ENCODE measurements at regions not wholly inside any gene's neighbourhood (a gene's known extent, or its start where the extent isn't known, plus 50 kb on each side); places are given as distances from the start of the nearest gene placed in this dataset.

DNA sequence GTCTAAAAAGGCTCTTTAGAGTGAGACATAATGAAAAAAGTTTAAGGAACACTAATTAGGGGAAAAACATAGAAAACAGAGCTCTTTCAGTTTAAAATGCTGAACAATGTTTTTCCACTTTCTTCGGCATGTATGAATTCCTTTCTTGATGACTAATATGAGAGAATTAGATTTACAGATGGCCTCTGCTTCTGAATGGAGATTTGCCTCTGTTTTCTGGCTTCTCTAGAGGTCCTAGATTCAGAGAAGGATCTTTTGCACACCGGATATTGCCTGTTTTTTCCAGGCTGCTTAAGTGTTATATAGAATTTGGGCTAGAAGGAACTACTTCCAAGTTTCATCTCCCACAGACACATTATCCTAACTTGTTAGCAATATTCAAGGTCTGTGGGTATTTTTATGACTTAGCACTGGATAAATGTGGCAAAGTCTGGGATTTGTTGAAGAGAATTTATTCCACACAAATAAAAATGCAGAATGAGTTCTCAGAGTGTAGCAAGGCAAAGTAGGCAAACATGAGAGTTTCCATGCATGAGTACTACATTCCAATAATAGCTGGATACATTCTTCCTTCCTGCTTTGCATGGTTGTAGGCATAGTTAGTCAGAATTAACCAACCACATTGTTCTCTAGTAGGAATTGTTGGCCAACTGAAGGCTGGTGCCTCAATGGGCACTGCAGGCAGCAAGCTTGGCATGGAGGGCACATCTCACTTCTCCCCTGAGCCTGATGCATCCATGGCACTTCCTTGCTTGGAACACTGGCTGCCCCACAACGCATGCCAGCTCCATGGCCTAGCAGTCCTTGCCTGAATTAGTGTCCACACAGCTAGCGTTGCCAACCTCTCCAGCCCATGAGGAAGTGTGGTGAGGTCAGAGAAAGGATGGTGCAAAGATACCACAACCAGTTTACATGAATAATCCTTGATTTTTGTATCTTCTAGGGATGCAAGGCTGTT, 224.2 kb downstream of the CLIC5 start:
- H3K4me3 ChIP-seq (ENCODE audit: control insufficient read depth in 2 of 3, extremely low read depth in 1 of 3, insufficient read depth in 2 of 3, low read depth in 1 of 3, low read length in 3 of 3) = no peak overlapping the region
- H4K20me1 ChIP-seq (ENCODE audit: control insufficient read depth, extremely low read depth, insufficient read depth, low read length) = no peaks in the 10 kb centered on the region
- no peaks in the 10 kb centered on the region for H3K36me3 ChIP-seq (ENCODE audit: control insufficient read depth in 2 of 2, extremely low read depth in 1 of 2, insufficient read depth in 2 of 2, low read length in 2 of 2)
- no peak for TF ChIP-seq EZH2 (IDR thresholded peaks at IDR 0.05; ENCODE audit: low read length)
- TF ChIP-seq, protein P1, sequence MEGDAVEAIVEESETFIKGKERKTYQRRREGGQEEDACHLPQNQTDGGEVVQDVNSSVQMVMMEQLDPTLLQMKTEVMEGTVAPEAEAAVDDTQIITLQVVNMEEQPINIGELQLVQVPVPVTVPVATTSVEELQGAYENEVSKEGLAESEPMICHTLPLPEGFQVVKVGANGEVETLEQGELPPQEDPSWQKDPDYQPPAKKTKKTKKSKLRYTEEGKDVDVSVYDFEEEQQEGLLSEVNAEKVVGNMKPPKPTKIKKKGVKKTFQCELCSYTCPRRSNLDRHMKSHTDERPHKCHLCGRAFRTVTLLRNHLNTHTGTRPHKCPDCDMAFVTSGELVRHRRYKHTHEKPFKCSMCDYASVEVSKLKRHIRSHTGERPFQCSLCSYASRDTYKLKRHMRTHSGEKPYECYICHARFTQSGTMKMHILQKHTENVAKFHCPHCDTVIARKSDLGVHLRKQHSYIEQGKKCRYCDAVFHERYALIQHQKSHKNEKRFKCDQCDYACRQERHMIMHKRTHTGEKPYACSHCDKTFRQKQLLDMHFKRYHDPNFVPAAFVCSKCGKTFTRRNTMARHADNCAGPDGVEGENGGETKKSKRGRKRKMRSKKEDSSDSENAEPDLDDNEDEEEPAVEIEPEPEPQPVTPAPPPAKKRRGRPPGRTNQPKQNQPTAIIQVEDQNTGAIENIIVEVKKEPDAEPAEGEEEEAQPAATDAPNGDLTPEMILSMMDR (optimal IDR thresholded peaks at IDR 0.05 in 1 of 3, IDR thresholded peaks at IDR 0.05 in 1 of 3, conservative IDR thresholded peaks at IDR 0.05 in 1 of 3; ENCODE audit: extremely low read depth in 1 of 3, insufficient read depth in 2 of 3, low read length in 3 of 3) = no peak
- H3K27me3 ChIP-seq (ENCODE audit: control insufficient read depth, extremely low read depth, insufficient read depth, low read length) = no peaks in the 10 kb centered on the region
- FAIRE-seq (peak; percentile 86), DNase-seq (ENCODE audit: low read depth, low spot score) (no peak)
- H2AFZ ChIP-seq (ENCODE audit: control insufficient read depth, low read length) = peak overlapping the region; percentile 44
- dilution Hi-C loops (cut with MboI; ENCODE audit: extremely low pct_ligation_motif_present, low sequenced_read_pairs) = no loop called here
- H3K79me2 ChIP-seq (ENCODE audit: control insufficient read depth, insufficient read depth, low read length) = no peaks in the 10 kb centered on the region
- H3K27ac ChIP-seq (ENCODE audit: control insufficient read depth, insufficient read depth, low read length) = no peak overlapping the region
- H3K4me1 ChIP-seq (ENCODE audit: control insufficient read depth, extremely low read depth, insufficient read depth, low read length) = peaks cover 15% of the 10 kb centered on the region
- no peaks in the 10 kb centered on the region for H3K9me3 ChIP-seq (ENCODE audit: control insufficient read depth, low read depth, low read length)
- no peaks in the 10 kb centered on the region for H3K9me1 ChIP-seq (ENCODE audit: control insufficient read depth, extremely low read depth, insufficient read depth, low read length)
- H3K9ac ChIP-seq (ENCODE audit: control insufficient read depth, extremely low read depth, insufficient read depth, low read length) = no peak overlapping the region
- peak overlapping the region; percentile 23 for H3K4me2 ChIP-seq (ENCODE audit: control insufficient read depth, extremely low read depth, insufficient read depth, low read depth, low read length)

DNA sequence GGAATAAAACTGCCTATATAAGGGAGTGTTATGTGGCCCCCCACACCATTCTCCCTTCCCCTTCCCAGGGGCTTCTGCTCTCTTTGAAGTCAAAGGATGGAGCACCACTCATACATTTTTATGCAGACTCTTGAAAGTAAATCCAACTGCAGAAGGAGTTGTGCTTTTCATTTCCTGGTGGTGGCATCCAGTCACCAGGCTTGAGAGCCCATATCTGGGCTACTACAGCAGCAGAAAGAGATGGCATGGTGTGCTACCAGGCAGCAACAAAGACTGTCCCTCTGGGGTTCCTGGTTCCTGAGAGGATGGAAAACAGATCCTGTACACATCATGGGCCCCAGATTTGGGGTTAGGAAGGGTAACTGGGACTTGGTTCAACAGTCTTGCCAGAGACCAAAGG, 226.4 kb downstream of the CLIC5 start:
- TF ChIP-seq, protein P1 (optimal IDR thresholded peaks at IDR 0.05 in 1 of 3, IDR thresholded peaks at IDR 0.05 in 1 of 3, conservative IDR thresholded peaks at IDR 0.05 in 1 of 3; ENCODE audit: extremely low read depth in 1 of 3, insufficient read depth in 2 of 3, low read length in 3 of 3) = no peak
- no peak for TF ChIP-seq EZH2 (IDR thresholded peaks at IDR 0.05; ENCODE audit: low read length)
- DNase-seq (ENCODE audit: low read depth, low spot score) (no peak), FAIRE-seq (no peak)
- Histone ChIP-seq H4K20me1 (ENCODE audit: control insufficient read depth, extremely low read depth, insufficient read depth, low read length) (no peaks in the 10 kb centered on the region), H3K9me1 (ENCODE audit: control insufficient read depth, extremely low read depth, insufficient read depth, low read length) (no peaks in the 10 kb centered on the region), H3K9me3 (ENCODE audit: control insufficient read depth, low read depth, low read length) (no peaks in the 10 kb centered on the region), H3K79me2 (ENCODE audit: control insufficient read depth, insufficient read depth, low read length) (no peaks in the 10 kb centered on the region), H3K4me2 (ENCODE audit: control insufficient read depth, extremely low read depth, insufficient read depth, low read depth, low read length) (no peak overlapping the region), H3K9ac (ENCODE audit: control insufficient read depth, extremely low read depth, insufficient read depth, low read length) (no peak overlapping the region), H3K36me3 (ENCODE audit: control insufficient read depth in 2 of 2, extremely low read depth in 1 of 2, insufficient read depth in 2 of 2, low read length in 2 of 2) (no peaks in the 10 kb centered on the region), H3K4me1 (ENCODE audit: control insufficient read depth, extremely low read depth, insufficient read depth, low read length) (peaks cover 15% of the 10 kb centered on the region), H3K4me3 (ENCODE audit: control insufficient read depth in 2 of 3, extremely low read depth in 1 of 3, insufficient read depth in 2 of 3, low read depth in 1 of 3, low read length in 3 of 3) (no peak overlapping the region), H2AFZ (ENCODE audit: control insufficient read depth, low read length) (no peak overlapping the region), H3K27me3 (ENCODE audit: control insufficient read depth, extremely low read depth, insufficient read depth, low read length) (no peaks in the 10 kb centered on the region), H3K27ac (ENCODE audit: control insufficient read depth, insufficient read depth, low read length) (no peak overlapping the region)
- dilution Hi-C loops (cut with MboI; ENCODE audit: extremely low pct_ligation_motif_present, low sequenced_read_pairs) = no loop called here
